ENCODE measurements at regions not wholly inside any gene's neighbourhood (a gene's known extent, or its start where the extent isn't known, plus 50 kb on each side); places are given as distances from the start of the nearest gene placed in this dataset.

DNA sequence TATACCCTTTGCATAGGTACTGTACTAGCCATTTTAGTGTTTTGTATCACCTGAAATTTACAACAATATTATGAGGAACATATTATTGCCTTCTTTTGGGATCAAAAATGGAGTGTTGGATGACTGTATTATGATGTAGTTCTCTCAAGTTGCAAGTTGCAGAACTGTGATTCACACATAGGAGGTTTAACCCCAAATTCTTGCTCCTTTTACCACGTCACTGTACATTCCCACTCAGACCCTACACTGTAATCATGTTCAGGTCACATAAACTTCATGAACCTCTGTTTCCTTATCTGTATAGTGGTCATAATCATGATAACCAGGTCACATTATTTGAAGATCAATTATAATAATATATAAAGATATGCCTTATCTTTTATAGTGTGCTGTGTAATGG, 925.1 kb upstream of the TENM4 start:
- Mint-ChIP-seq H3K4me3 (no peak overlapping the region), H3K27ac (no peak overlapping the region), H3K4me1 (peaks cover 2% of the 10 kb centered on the region), H3K36me3 (ENCODE audit: low read depth) (no peaks in the 10 kb centered on the region), H3K27me3 (ENCODE audit: insufficient read depth) (no peaks in the 10 kb centered on the region), H3K9me3 (no peaks in the 10 kb centered on the region)
- Histone ChIP-seq H3K4me1 (ENCODE audit: control insufficient read depth, insufficient read depth, low read length) (no peaks in the 10 kb centered on the region), H3K27ac (ENCODE audit: low read depth, low read length) (no peak overlapping the region), H3K4me3 (ENCODE audit: low read length) (no peak overlapping the region), H3K9ac (ENCODE audit: extremely low read depth, low read length, poor library complexity, severe bottlenecking) (no peak overlapping the region), H3K27me3 (ENCODE audit: control insufficient read depth, insufficient read depth, low read length, poor library complexity, severe bottlenecking) (no peaks in the 10 kb centered on the region), H3K9me3 (ENCODE audit: control insufficient read depth, low read length) (no peaks in the 10 kb centered on the region), H3K36me3 (ENCODE audit: control insufficient read depth, insufficient read depth, low read length) (no peaks in the 10 kb centered on the region)
- no peak for TF ChIP-seq CTCF (conservative IDR thresholded peaks at IDR 0.05)
- 86 to 92% methylated on average over 1 of the region's 1 CpG for WGBS, 2 experiments (ENCODE audit: insufficient coverage in 1 of 2, insufficient read length in 1 of 2)
- DNase-seq: no peak

DNA sequence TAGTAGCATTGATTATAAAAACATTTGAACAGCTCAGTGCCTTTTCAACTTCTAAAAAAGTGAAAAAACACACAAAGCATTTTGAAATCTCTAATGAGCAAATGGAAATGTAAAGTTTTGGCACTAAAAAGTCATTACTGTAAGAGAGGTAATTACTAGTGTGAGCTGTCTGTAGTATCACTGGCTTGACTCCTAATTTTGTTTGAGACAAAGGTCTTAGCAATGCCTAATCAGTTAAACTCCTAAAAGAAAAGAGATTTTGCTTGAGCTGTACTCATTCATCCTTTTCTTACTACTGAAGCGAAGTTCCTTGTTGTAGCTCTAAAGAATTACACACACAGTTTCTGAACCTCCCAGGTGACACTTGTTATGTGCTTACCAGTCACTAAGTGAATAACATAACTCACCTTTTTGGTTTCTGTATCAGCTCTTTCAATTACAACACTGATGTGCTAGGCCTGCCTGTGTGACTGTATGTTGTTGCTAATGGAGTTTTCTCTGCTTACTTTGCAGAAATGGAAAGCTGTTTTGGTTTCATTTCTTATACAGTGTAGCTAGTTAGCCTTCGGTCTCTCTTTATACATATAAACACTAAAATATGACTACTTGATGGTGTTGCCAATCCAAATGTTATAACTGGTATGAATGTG, 924.4 kb upstream of the TENM4 start:
- no peak overlapping the region for H3K4me3 ChIP-seq (ENCODE audit: low read length)
- H3K4me1 ChIP-seq (ENCODE audit: control insufficient read depth, insufficient read depth, low read length): no peaks in the 10 kb centered on the region
- H3K4me3 Mint-ChIP-seq: no peak overlapping the region
- no peak overlapping the region for H3K27ac ChIP-seq (ENCODE audit: low read depth, low read length)
- no peak overlapping the region for H3K9ac ChIP-seq (ENCODE audit: extremely low read depth, low read length, poor library complexity, severe bottlenecking)
- H3K27me3 ChIP-seq (ENCODE audit: control insufficient read depth, insufficient read depth, low read length, poor library complexity, severe bottlenecking): no peaks in the 10 kb centered on the region
- no peak for TF ChIP-seq CTCF (conservative IDR thresholded peaks at IDR 0.05)
- no peak for DNase-seq
- peaks cover 2% of the 10 kb centered on the region for H3K27me3 Mint-ChIP-seq (ENCODE audit: insufficient read depth)
- H3K9me3 ChIP-seq (ENCODE audit: control insufficient read depth, low read length): no peaks in the 10 kb centered on the region
- H3K27ac Mint-ChIP-seq: no peak overlapping the region
- H3K36me3 ChIP-seq (ENCODE audit: control insufficient read depth, insufficient read depth, low read length): no peaks in the 10 kb centered on the region
- WGBS, 2 experiments (ENCODE audit: insufficient coverage in 1 of 2, insufficient read length in 1 of 2): 89 to 92% methylated on average over 1 of the region's 2 CpGs
- H3K9me3 Mint-ChIP-seq: no peaks in the 10 kb centered on the region
- peaks cover 2% of the 10 kb centered on the region for H3K4me1 Mint-ChIP-seq
- no peaks in the 10 kb centered on the region for H3K36me3 Mint-ChIP-seq (ENCODE audit: low read depth)

- no peak for TF ChIP-seq CTCF (conservative IDR thresholded peaks at IDR 0.05)
- Histone ChIP-seq H3K27me3 (ENCODE audit: control insufficient read depth, insufficient read depth, low read length, poor library complexity, severe bottlenecking) (peaks cover 5% of the 10 kb centered on the region), H3K4me1 (ENCODE audit: control insufficient read depth, insufficient read depth, low read length) (no peaks in the 10 kb centered on the region), H3K9ac (ENCODE audit: extremely low read depth, low read length, poor library complexity, severe bottlenecking) (no peak overlapping the region), H3K4me3 (ENCODE audit: low read length) (no peak overlapping the region), H3K36me3 (ENCODE audit: control insufficient read depth, insufficient read depth, low read length) (no peaks in the 10 kb centered on the region), H3K27ac (ENCODE audit: low read depth, low read length) (no peak overlapping the region), H3K9me3 (ENCODE audit: control insufficient read depth, low read length) (no peaks in the 10 kb centered on the region)
- no peaks in the 10 kb centered on the region for H3K9me3 Mint-ChIP-seq
- H3K27me3 Mint-ChIP-seq (ENCODE audit: insufficient read depth): peaks cover 4% of the 10 kb centered on the region
- 87 to 92% methylated on average over 4 to 9 of the region's 9 CpGs for WGBS, 2 experiments (ENCODE audit: insufficient coverage in 1 of 2, insufficient read length in 1 of 2)
- no peak overlapping the region for H3K4me3 Mint-ChIP-seq
- no peak for DNase-seq
- peaks cover 2% of the 10 kb centered on the region for H3K4me1 Mint-ChIP-seq
- no peaks in the 10 kb centered on the region for H3K36me3 Mint-ChIP-seq (ENCODE audit: low read depth)
- no peak overlapping the region for H3K27ac Mint-ChIP-seq
Observed at GRCh38 chr11:80362563-80363340, 921.9 kb upstream of the TENM4 start.

Data from endodermal cell (in vitro differentiated cells).